PC-9 (cell line): ENCODE measurements at regions not wholly inside any gene's neighbourhood (a gene's known extent, or its start where the extent isn't known, plus 50 kb on each side); places are given as distances from the start of the nearest gene placed in this dataset.

Experiments used
- BruUV-seq: library from RNA; stranded (reverse); fragments of 400-500 nt; replicated peaks from 2 replicates; lab custom pipeline; 2021; lab: Mats Ljungman, UMichigan
- CTCF ChIA-PET: fragments of 300-600 bp; sonication (Branson Sonifier 250); formaldehyde crosslinking; loops from one replicate; lab custom pipeline; 2022; ENCODE audit warnings: antibody characterized with exemption; lab: Charles Lee
- POLR2A ChIA-PET: fragments of 300-600 bp; sonication (Branson Sonifier 250); formaldehyde crosslinking; loops from one replicate; lab custom pipeline; 2022; ENCODE audit warnings: antibody characterized with exemption; ENCODE audit not compliant: unreplicated experiment; lab: Charles Lee
- DNase-seq, 2 experiments: peaks; one replicate each; pipeline versions ENCODE4 v3.0.0 to v3.0.0-alpha.2; 2015 to 2022; ENCODE audit warnings: mixed read lengths in 1 of 2
- H2AFZ ChIP-seq: fragments of 200-600 bp; sonication (generic); 2 replicates; pipeline ENCODE4 v1.8.1; 2017; ENCODE audit warnings: antibody characterized with exemption
- H3F3A ChIP-seq: fragments of 200-600 bp; sonication (generic); 2 replicates; pipeline ENCODE4 v1.8.1; 2017; ENCODE audit warnings: antibody characterized with exemption, mild to moderate bottlenecking, low read depth; ENCODE audit not compliant: insufficient read depth
- H3K27ac ChIP-seq: fragments of 200-600 bp; sonication (generic); 2 replicates; pipeline ENCODE4 v1.6.1; 2016; ENCODE audit warnings: mixed run types
- H3K27me3 ChIP-seq: fragments of 200-600 bp; sonication (generic); 2 replicates; pipeline ENCODE4 v1.6.1; 2016; ENCODE audit warnings: low read depth, mixed run types; ENCODE audit not compliant: insufficient read depth
- H3K36me3 ChIP-seq: fragments of 200-600 bp; sonication (generic); 2 replicates; pipeline ENCODE4 v1.6.1; 2016; ENCODE audit warnings: low read depth, mixed run types
- H3K4me1 ChIP-seq: fragments of 200-600 bp; sonication (generic); replicated peaks from 2 replicates; pipeline ENCODE4 v1.6.1; 2016; ENCODE audit warnings: mixed run types; ENCODE audit not compliant: insufficient read depth
- H3K4me2 ChIP-seq: fragments of 200-600 bp; sonication (generic); 2 replicates; pipeline ENCODE4 v1.6.1; 2017; ENCODE audit warnings: mixed run types
- H3K4me3 ChIP-seq: fragments of 200-600 bp; sonication (generic); 2 replicates; pipeline ENCODE4 v1.6.1; 2016; ENCODE audit warnings: mixed run types
- H3K79me2 ChIP-seq: fragments of 200-600 bp; sonication (generic); 2 replicates; pipeline ENCODE4 v1.6.1; 2017; ENCODE audit warnings: low read depth, mixed run types
- H3K9me2 ChIP-seq: fragments of 200-600 bp; sonication (generic); 2 replicates; pipeline ENCODE4 v1.8.1; 2017; ENCODE audit warnings: mild to moderate bottlenecking; ENCODE audit not compliant: insufficient read depth
- H3K9me3 ChIP-seq: fragments of 200-600 bp; sonication (generic); 2 replicates; pipeline ENCODE4 v1.8.1; 2016; ENCODE audit warnings: low read depth; ENCODE audit not compliant: insufficient read depth
- H4K20me1 ChIP-seq: fragments of 200-600 bp; sonication (generic); 2 replicates; pipeline ENCODE4 v1.8.1; 2017; ENCODE audit not compliant: insufficient read depth
- CTCF ChIP-seq: fragments of 200-600 bp; sonication (generic); conservative IDR thresholded peaks from 2 replicates; pipeline ENCODE4 v1.6.1; 2017; ENCODE audit warnings: mixed run types, antibody characterized with exemption, mild to moderate bottlenecking, moderate library complexity
- EZH2 ChIP-seq: fragments of 200-600 bp; sonication (generic); IDR thresholded peaks from 2 replicates; pipeline ENCODE4 v1.8.0; 2017; ENCODE audit warnings: antibody characterized with exemption, low read depth
- intact Hi-C: fragments of 100-400 bp; cut with micrococcal nuclease; formaldehyde crosslinking; loops from one replicate; pipeline ENCODE4 v1.10.0; 2022; ENCODE audit not compliant: unreplicated experiment

GRCh38 chr2:21627938-21628337, 504.2 kb downstream of the TDRD15 start:
- intact Hi-C loops, result no loop called here
- Histone ChIP-seq H3K27me3 (peaks cover 6% of the 10 kb centered on the region; the same call in 1 of the 2 replicates), H3K4me1 (no peaks in the 10 kb centered on the region), H2AFZ (no peak overlapping the region), H3K4me2 (no peak overlapping the region), H3K4me3 (no peak overlapping the region), H3K36me3 (no peaks in the 10 kb centered on the region), H3K27ac (no peak overlapping the region), H3K9me3 (no peaks in the 10 kb centered on the region), H3F3A (no peaks in the 10 kb centered on the region), H3K9me2 (no peaks in the 10 kb centered on the region), H4K20me1 (peaks cover 3% of the 10 kb centered on the region; the same call in 1 of the 2 replicates), H3K79me2 (no peaks in the 10 kb centered on the region)
- DNase-seq, result no peak
- TF ChIP-seq CTCF (no peak), EZH2 (no peak)
- ChIA-PET CTCF (no interaction called here), POLR2A (no interaction called here)
- no TSS peak for BruUV-seq

- POLR2A ChIA-PET, result no interaction called here
- Histone ChIP-seq H3K4me2 (no peak overlapping the region), H3K36me3 (no peaks in the 10 kb centered on the region), H3K9me3 (no peaks in the 10 kb centered on the region), H3K4me1 (no peaks in the 10 kb centered on the region), H3F3A (no peaks in the 10 kb centered on the region), H2AFZ (no peak overlapping the region), H3K9me2 (no peaks in the 10 kb centered on the region), H3K27me3 (peaks cover 15% of the 10 kb centered on the region; the same call in 1 of the 2 replicates), H3K4me3 (no peak overlapping the region), H3K27ac (no peak overlapping the region), H4K20me1 (no peaks in the 10 kb centered on the region), H3K79me2 (no peaks in the 10 kb centered on the region)
- no peak for DNase-seq
- no TSS peak for BruUV-seq
- TF ChIP-seq EZH2 (no peak), CTCF (no peak)
- CTCF ChIA-PET, result no interaction called here
- intact Hi-C loops, result no loop called here
Observed at GRCh38 chr2:21633015-21633414, 509.2 kb downstream of the TDRD15 start.

- no peaks in the 10 kb centered on the region for H3K79me2 ChIP-seq
- DNase-seq, result no peak
- H3K4me2 ChIP-seq, result no peak overlapping the region
- CTCF ChIA-PET, result no interaction called here
- no TSS peak for BruUV-seq
- intact Hi-C loops, result no loop called here
- no peaks in the 10 kb centered on the region for H3K4me1 ChIP-seq
- POLR2A ChIA-PET, result no interaction called here
- H3K27me3 ChIP-seq, result peaks cover 15% of the 10 kb centered on the region; the same call in 1 of the 2 replicates
- H3K4me3 ChIP-seq, result no peak overlapping the region
- H3K9me2 ChIP-seq, result no peaks in the 10 kb centered on the region
- H3K9me3 ChIP-seq, result no peaks in the 10 kb centered on the region
- H4K20me1 ChIP-seq, result no peaks in the 10 kb centered on the region
- H2AFZ ChIP-seq, result no peak overlapping the region
- TF ChIP-seq EZH2 (no peak), CTCF (no peak)
- no peaks in the 10 kb centered on the region for H3F3A ChIP-seq
- no peaks in the 10 kb centered on the region for H3K36me3 ChIP-seq
- no peak overlapping the region for H3K27ac ChIP-seq
Observed at GRCh38 chr2:21633466-21633865, 509.7 kb downstream of the TDRD15 start.
